PC-9 (cell line): ENCODE measurements at regions not wholly inside any gene's neighbourhood (a gene's known extent, or its start where the extent isn't known, plus 50 kb on each side); places are given as distances from the start of the nearest gene placed in this dataset.
"Not testable (repeated sequence)": the region's sequence is repeated elsewhere in the genome, so short reads cannot be mapped to it uniquely, and the experiment has no call there.

ENCODE experiments used
- BruUV-seq: library from RNA; stranded (reverse); fragments of 400-500 nt; replicated peaks from 2 replicates; lab custom pipeline; 2021; lab: Mats Ljungman, UMichigan
- CTCF ChIA-PET: fragments of 300-600 bp; sonication (Branson Sonifier 250); formaldehyde crosslinking; loops from one replicate; lab custom pipeline; 2022; ENCODE audit warnings: antibody characterized with exemption; lab: Charles Lee
- POLR2A ChIA-PET: fragments of 300-600 bp; sonication (Branson Sonifier 250); formaldehyde crosslinking; loops from one replicate; lab custom pipeline; 2022; ENCODE audit warnings: antibody characterized with exemption; ENCODE audit not compliant: unreplicated experiment; lab: Charles Lee
- DNase-seq, 2 experiments: peaks; one replicate each; pipeline versions ENCODE4 v3.0.0 to v3.0.0-alpha.2; 2015 to 2022; ENCODE audit warnings: mixed read lengths in 1 of 2
- H2AFZ ChIP-seq: fragments of 200-600 bp; sonication (generic); 2 replicates; pipeline ENCODE4 v1.8.1; 2017; ENCODE audit warnings: antibody characterized with exemption
- H3F3A ChIP-seq: fragments of 200-600 bp; sonication (generic); 2 replicates; pipeline ENCODE4 v1.8.1; 2017; ENCODE audit warnings: antibody characterized with exemption, mild to moderate bottlenecking, low read depth; ENCODE audit not compliant: insufficient read depth
- H3K27ac ChIP-seq: fragments of 200-600 bp; sonication (generic); 2 replicates; pipeline ENCODE4 v1.6.1; 2016; ENCODE audit warnings: mixed run types
- H3K27me3 ChIP-seq: fragments of 200-600 bp; sonication (generic); 2 replicates; pipeline ENCODE4 v1.6.1; 2016; ENCODE audit warnings: low read depth, mixed run types; ENCODE audit not compliant: insufficient read depth
- H3K36me3 ChIP-seq: fragments of 200-600 bp; sonication (generic); 2 replicates; pipeline ENCODE4 v1.6.1; 2016; ENCODE audit warnings: low read depth, mixed run types
- H3K4me1 ChIP-seq: fragments of 200-600 bp; sonication (generic); replicated peaks from 2 replicates; pipeline ENCODE4 v1.6.1; 2016; ENCODE audit warnings: mixed run types; ENCODE audit not compliant: insufficient read depth
- H3K4me2 ChIP-seq: fragments of 200-600 bp; sonication (generic); 2 replicates; pipeline ENCODE4 v1.6.1; 2017; ENCODE audit warnings: mixed run types
- H3K4me3 ChIP-seq: fragments of 200-600 bp; sonication (generic); 2 replicates; pipeline ENCODE4 v1.6.1; 2016; ENCODE audit warnings: mixed run types
- H3K79me2 ChIP-seq: fragments of 200-600 bp; sonication (generic); 2 replicates; pipeline ENCODE4 v1.6.1; 2017; ENCODE audit warnings: low read depth, mixed run types
- H3K9me2 ChIP-seq: fragments of 200-600 bp; sonication (generic); 2 replicates; pipeline ENCODE4 v1.8.1; 2017; ENCODE audit warnings: mild to moderate bottlenecking; ENCODE audit not compliant: insufficient read depth
- H3K9me3 ChIP-seq: fragments of 200-600 bp; sonication (generic); 2 replicates; pipeline ENCODE4 v1.8.1; 2016; ENCODE audit warnings: low read depth; ENCODE audit not compliant: insufficient read depth
- H4K20me1 ChIP-seq: fragments of 200-600 bp; sonication (generic); 2 replicates; pipeline ENCODE4 v1.8.1; 2017; ENCODE audit not compliant: insufficient read depth
- EZH2 ChIP-seq: fragments of 200-600 bp; sonication (generic); IDR thresholded peaks from 2 replicates; pipeline ENCODE4 v1.8.0; 2017; ENCODE audit warnings: antibody characterized with exemption, low read depth
- intact Hi-C: fragments of 100-400 bp; cut with micrococcal nuclease; formaldehyde crosslinking; loops from one replicate; pipeline ENCODE4 v1.10.0; 2022; ENCODE audit not compliant: unreplicated experiment
- TF ChIP-seq, protein P1 (sequence below): fragments of 200-600 bp; sonication (generic); conservative IDR thresholded peaks from 2 replicates; pipeline ENCODE4 v1.6.1; 2017; ENCODE audit warnings: mixed run types, antibody characterized with exemption, mild to moderate bottlenecking, moderate library complexity

GRCh38 chr15:55084673-55085072, 112.1 kb downstream of the RSL24D1 start:
- Histone ChIP-seq H3K79me2 (no peaks in the 10 kb centered on the region), H3K9me3 (no peaks in the 10 kb centered on the region), H3K9me2 (no peaks in the 10 kb centered on the region), H2AFZ (no peak overlapping the region), H3F3A (no peaks in the 10 kb centered on the region), H4K20me1 (no peaks in the 10 kb centered on the region), H3K27me3 (peaks cover 1% of the 10 kb centered on the region; the same call in 1 of the 2 replicates), H3K4me1 (no peaks in the 10 kb centered on the region), H3K4me3 (no peak overlapping the region), H3K4me2 (no peak overlapping the region), H3K36me3 (no peaks in the 10 kb centered on the region), H3K27ac (no peak overlapping the region)
- intact Hi-C loops: no loop called here
- no peak for DNase-seq
- CTCF ChIA-PET: no interaction called here
- no peak for TF ChIP-seq EZH2
- TF ChIP-seq, protein P1, sequence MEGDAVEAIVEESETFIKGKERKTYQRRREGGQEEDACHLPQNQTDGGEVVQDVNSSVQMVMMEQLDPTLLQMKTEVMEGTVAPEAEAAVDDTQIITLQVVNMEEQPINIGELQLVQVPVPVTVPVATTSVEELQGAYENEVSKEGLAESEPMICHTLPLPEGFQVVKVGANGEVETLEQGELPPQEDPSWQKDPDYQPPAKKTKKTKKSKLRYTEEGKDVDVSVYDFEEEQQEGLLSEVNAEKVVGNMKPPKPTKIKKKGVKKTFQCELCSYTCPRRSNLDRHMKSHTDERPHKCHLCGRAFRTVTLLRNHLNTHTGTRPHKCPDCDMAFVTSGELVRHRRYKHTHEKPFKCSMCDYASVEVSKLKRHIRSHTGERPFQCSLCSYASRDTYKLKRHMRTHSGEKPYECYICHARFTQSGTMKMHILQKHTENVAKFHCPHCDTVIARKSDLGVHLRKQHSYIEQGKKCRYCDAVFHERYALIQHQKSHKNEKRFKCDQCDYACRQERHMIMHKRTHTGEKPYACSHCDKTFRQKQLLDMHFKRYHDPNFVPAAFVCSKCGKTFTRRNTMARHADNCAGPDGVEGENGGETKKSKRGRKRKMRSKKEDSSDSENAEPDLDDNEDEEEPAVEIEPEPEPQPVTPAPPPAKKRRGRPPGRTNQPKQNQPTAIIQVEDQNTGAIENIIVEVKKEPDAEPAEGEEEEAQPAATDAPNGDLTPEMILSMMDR: no peak
- BruUV-seq: no TSS peak
- POLR2A ChIA-PET: no interaction called here

- Histone ChIP-seq H4K20me1 (no peaks in the 10 kb centered on the region), H3K4me1 (no peaks in the 10 kb centered on the region), H3K9me2 (no peaks in the 10 kb centered on the region), H3K27me3 (no peaks in the 10 kb centered on the region), H3K79me2 (no peaks in the 10 kb centered on the region), H3K9me3 (no peaks in the 10 kb centered on the region), H3K27ac (no peak overlapping the region), H3F3A (no peaks in the 10 kb centered on the region), H3K36me3 (no peaks in the 10 kb centered on the region), H3K4me3 (no peak overlapping the region), H3K4me2 (no peak overlapping the region), H2AFZ (no peak overlapping the region)
- intact Hi-C loops: no loop called here
- ChIA-PET POLR2A (no interaction called here), CTCF (no interaction called here)
- no TSS peak for BruUV-seq
- no peak for DNase-seq
- TF ChIP-seq, protein P1: no peak
- no peak for TF ChIP-seq EZH2
These were observed 112.5 kb downstream of the RSL24D1 start for GRCh38 chr15:55084216-55084615.

GRCh38 chr15:55077052-55077451, 119.7 kb downstream of the RSL24D1 start:
- BruUV-seq, H3K4me1 ChIP-seq, H3K4me3 ChIP-seq, H3K27me3 ChIP-seq, H3K9me2 ChIP-seq, DNase-seq, intact Hi-C loops, H4K20me1 ChIP-seq, H3K9me3 ChIP-seq, H3K27ac ChIP-seq, POLR2A ChIA-PET, H3K79me2 ChIP-seq, CTCF ChIA-PET, H3K36me3 ChIP-seq, H3K4me2 ChIP-seq, H2AFZ ChIP-seq, H3F3A ChIP-seq: not testable (repeated sequence)

GRCh38 chr15:55074431-55074830, 122.3 kb downstream of the RSL24D1 start:
- Histone ChIP-seq H3K4me3 (no peak overlapping the region), H3K9me3 (no peaks in the 10 kb centered on the region), H3K9me2 (0 out of 2 replicates have a peak, but pooled peaks cover 5% of the 10 kb centered on the region), H3K27ac (no peak overlapping the region), H4K20me1 (no peaks in the 10 kb centered on the region), H3K36me3 (no peaks in the 10 kb centered on the region), H3K27me3 (no peaks in the 10 kb centered on the region), H3F3A (no peaks in the 10 kb centered on the region), H3K4me2 (no peak overlapping the region), H2AFZ (no peak overlapping the region), H3K79me2 (no peaks in the 10 kb centered on the region), H3K4me1 (no peaks in the 10 kb centered on the region)
- intact Hi-C loops: no loop called here
- TF ChIP-seq EZH2: no peak
- TF ChIP-seq, protein P1: no peak
- ChIA-PET POLR2A (no interaction called here), CTCF (no interaction called here)
- no peak for DNase-seq
- no TSS peak for BruUV-seq

DNA sequence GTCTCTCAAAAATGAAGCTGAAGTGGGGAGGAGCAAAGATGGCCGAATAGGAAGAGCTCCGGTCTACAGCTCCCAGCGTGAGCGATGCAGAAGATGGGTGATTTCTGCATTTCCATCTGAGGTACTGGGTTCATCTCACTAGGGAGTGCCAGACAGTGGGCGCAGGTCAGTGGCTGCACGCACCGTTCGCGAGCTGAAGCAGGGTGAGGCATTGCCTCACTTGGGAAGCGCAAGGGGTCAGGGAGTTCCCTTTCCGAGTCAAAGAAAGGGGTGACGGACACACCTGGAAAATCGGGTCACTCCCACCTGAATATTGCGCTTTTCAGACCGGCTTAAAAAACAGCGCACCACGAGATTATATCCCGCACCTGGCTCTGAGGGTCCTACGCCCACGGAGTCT, 132.8 kb downstream of the RSL24D1 start:
- CTCF ChIA-PET, DNase-seq, H3K9me2 ChIP-seq, H3F3A ChIP-seq, H3K4me3 ChIP-seq, H2AFZ ChIP-seq, H4K20me1 ChIP-seq, H3K27ac ChIP-seq, BruUV-seq, H3K4me1 ChIP-seq, POLR2A ChIA-PET, H3K9me3 ChIP-seq, H3K27me3 ChIP-seq, intact Hi-C loops, H3K4me2 ChIP-seq, H3K36me3 ChIP-seq, H3K79me2 ChIP-seq: not testable (repeated sequence)
